GM19438 (cell line): ENCODE measurements at regions not wholly inside any gene's neighbourhood (a gene's known extent, or its start where the extent isn't known, plus 50 kb on each side); places are given as distances from the start of the nearest gene placed in this dataset.
"Not testable (repeated sequence)": the region's sequence is repeated elsewhere in the genome, so short reads cannot be mapped to it uniquely, and the experiment has no call there.

Experiments
- ATAC-seq: cut with Tn5 transposase; IDR thresholded peaks from one replicate; pipeline ENCODE4 v1.9.1; 2021; ENCODE audit warnings: low read depth; ENCODE audit not compliant: unreplicated experiment

GRCh38 chr12:25384038-25384892 is 133.5 kb upstream of the KRAS start:
- ATAC-seq = no peak

- no peak for ATAC-seq
Measured at GRCh38 chr12:25382311-25383106, 131.8 kb upstream of the KRAS start.

- ATAC-seq = no peak
Measured at GRCh38 chr12:25377469-25378177, 126.9 kb upstream of the KRAS start.

GRCh38 chr12:25376985-25377384 is 126.3 kb upstream of the KRAS start:
- ATAC-seq = no peak

GRCh38 chr12:25376407-25376806 is 125.7 kb upstream of the KRAS start:
- no peak for ATAC-seq

GRCh38 chr12:25372969-25373817 is 122.5 kb upstream of the KRAS start:
- ATAC-seq = no peak

- no peak for ATAC-seq
Measured at GRCh38 chr12:25372002-25372401, 121.3 kb upstream of the KRAS start.

GRCh38 chr12:25368557-25368956 is 117.8 kb upstream of the KRAS start:
- ATAC-seq = no peak

- ATAC-seq = no peak
Measured at GRCh38 chr12:25366122-25366521, 115.4 kb upstream of the KRAS start.

GRCh38 chr12:25365340-25365730 is 114.6 kb upstream of the KRAS start:
- no peak for ATAC-seq

GRCh38 chr12:25364529-25365339 is 114.0 kb upstream of the KRAS start:
- ATAC-seq = peak; percentile 90

GRCh38 chr12:25362646-25363045 is 111.9 kb upstream of the KRAS start:
- no peak for ATAC-seq

- ATAC-seq = no peak
Measured at GRCh38 chr12:25361511-25361910, 110.8 kb upstream of the KRAS start.

- ATAC-seq = no peak
Measured at GRCh38 chr12:25357595-25357994, 106.9 kb upstream of the KRAS start.

GRCh38 chr12:25352942-25353341 is 102.2 kb upstream of the KRAS start:
- ATAC-seq = not testable (repeated sequence)

GRCh38 chr12:25352083-25352918 is 101.6 kb upstream of the KRAS start:
- ATAC-seq = no peak

- no peak for ATAC-seq
Measured at GRCh38 chr12:25348593-25348895, 97.8 kb upstream of the KRAS start.

GRCh38 chr12:25347716-25348592 is 97.2 kb upstream of the KRAS start:
- ATAC-seq = no peak
